ENCODE measurements at regions not wholly inside any gene's neighbourhood (a gene's known extent, or its start where the extent isn't known, plus 50 kb on each side); places are given as distances from the start of the nearest gene placed in this dataset.
"Not testable (repeated sequence)": the region's sequence is repeated elsewhere in the genome, so short reads cannot be mapped to it uniquely, and the experiment has no call there.

DNA sequence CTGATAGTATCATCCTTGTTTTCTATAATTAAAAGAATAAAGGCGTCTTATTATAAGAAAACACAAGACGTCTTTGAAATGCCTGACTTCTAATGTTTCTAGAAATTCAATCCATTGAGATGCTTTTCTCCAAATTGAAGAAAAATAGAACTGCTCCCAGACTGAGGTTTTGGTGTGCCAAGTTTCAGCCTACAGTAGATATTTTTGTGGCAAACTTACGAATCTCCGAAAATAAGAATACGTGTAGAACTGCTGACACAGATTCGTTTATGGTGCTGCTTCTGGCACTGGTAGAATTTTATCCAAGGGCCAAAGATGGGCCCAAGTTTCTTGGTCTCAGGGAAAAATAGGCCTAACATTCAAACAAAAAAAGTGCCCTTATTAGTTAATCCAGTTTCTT lies 554.5 kb upstream of the NR5A2 start:
- in situ Hi-C loops (cut with HindIII; ENCODE audit: low sequenced_read_pairs), result no loop called here

DNA sequence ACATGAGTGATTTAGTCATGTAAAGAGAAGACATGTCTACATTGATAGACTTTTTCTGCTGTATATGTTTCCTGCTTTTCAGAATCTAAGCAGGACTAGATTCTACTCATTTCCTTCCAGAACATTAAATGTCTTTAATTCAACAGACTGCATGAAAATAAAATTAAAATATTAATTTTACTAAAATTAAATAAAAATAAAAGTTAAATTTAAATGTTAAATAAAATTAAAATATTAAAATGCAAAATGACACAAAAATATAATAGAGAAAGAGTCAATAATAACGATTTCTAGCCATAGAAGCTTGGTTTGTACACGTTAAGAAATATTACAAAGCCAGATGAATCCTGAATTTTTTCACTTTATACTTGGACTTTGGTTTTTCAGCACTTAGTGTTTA lies 552.8 kb upstream of the NR5A2 start:
- in situ Hi-C loops (cut with HindIII; ENCODE audit: low sequenced_read_pairs), result no loop called here

DNA sequence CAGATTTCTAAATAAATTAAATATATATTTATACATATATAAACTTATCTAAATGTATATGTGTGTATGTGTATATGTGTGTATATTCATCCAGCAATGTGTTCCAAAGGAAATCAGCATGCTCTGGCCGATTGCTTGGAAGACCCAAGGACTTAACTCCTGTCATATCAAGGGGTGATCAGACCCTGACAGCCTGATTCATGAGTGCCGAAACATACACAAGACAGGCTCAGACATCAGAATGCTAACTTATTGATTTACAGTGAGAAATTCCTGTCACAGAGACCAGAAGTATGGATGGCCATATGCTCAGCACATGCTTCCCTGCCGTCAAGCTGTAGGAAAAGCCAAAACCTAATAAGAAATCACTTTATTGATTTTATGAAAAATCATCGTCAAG lies 545.1 kb upstream of the NR5A2 start:
- in situ Hi-C loops (cut with HindIII; ENCODE audit: low sequenced_read_pairs), result no loop called here

DNA sequence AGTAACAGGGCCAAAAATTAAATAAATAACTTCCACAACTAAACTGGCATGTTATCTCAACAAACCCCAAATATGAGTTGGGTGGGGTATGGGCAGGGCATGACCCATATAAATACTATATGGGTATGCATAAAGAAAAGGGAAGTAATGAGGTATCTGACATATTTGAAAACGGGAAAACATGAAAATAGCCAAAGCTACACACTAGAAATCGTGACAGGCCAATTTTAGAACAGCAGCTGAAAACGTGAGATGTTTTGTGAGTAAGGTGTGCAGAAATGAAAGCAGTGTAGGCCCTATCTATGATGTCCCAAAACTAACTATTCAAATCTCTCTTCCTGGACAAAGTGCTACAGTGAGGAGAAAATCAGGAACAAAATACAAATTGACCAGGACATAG lies 537.9 kb upstream of the NR5A2 start:
- in situ Hi-C loops (cut with HindIII; ENCODE audit: low sequenced_read_pairs), result no loop called here

DNA sequence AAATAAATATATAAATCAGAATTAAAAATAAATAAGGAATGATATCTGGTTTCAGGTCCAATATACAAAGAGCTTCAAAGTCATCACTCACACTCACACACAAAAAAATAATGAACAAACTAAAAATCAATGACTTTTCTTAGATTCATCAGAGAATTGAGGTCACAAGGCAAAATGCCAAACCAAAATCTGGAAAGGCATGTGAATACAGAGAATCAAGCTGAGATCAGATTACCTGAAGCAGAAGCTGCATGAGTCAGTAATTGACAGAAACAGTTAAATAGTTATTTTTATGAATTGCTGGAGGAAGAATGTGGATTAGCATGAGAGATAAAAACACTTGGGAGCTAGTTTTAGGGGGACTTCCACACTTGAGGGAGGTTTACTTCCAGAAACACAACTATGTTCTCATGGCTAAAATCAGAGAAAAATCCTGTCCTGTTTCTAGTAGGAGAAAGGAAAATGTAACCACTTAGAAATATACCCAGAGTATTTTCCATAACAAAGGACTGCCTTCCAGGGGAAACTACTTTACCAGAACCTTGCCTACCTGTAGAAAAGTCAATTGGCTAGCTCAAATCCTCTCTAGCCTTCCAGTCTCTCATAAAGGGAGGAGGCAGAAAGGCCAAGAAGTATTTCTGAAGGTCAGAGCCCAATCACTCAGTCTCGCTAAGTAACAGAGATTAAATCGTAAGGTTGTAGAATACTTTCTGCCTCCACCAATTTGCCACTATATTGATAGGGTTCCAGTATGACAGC lies 536.6 kb upstream of the NR5A2 start:
- in situ Hi-C loops (cut with HindIII; ENCODE audit: low sequenced_read_pairs), result no loop called here

DNA sequence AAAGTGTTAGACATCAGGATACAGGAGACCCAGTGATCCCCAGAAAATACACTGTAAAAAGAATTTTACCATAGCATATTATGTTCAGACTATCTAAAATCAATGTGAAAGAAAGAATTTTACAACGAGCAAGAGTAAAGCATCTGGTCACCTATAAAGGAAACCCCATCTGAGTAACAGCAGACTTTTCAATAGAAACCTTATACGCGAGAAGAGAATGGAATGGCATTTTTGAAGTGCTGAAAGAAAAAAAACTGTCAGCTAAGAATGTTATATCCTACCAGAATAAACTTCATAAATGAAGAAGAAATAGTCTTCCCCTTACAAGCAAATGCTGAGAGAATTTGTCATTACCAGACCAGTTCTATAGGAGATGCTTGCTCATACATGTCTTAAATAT lies 532.1 kb upstream of the NR5A2 start:
- in situ Hi-C loops (cut with HindIII; ENCODE audit: low sequenced_read_pairs), result no loop called here

DNA sequence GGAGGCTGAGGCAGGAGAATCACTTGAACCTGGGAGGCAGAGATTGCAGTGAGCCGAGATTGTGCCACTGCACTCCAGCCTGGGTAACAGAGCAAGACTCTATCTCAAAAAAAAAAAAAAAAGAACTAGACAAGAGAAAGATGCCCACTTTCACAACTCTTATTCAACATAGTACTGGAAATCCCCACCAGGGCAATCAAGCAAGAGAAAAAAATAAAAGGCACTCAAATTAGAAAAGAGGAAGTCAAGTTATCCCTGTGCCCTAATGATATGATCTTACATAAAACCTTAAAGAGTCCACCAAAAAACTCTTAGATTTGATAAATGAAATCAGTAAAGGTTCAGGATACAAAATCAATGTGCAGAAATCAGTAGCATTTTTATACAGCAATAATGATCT lies 528.7 kb upstream of the NR5A2 start:
- in situ Hi-C loops (cut with HindIII; ENCODE audit: low sequenced_read_pairs), result not testable (repeated sequence)

DNA sequence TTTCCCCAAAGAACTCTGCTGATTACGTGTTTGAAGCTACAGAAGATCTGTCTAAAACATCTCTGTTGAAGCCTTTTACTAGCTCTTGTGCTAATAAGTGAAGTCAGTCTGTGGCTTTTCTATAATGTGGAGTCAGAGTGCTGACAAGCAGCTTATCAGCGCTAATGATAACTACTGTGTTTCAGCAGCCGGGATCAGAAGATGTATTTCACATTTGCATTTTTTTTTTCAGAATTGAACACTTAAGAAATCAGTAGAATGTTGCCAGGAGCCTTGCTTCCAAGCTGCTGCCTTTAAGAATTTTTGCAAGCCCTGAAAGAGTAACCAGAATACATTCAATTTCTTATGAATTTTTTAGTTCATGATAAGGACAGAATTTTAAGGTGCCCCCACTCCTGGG lies 519.4 kb upstream of the NR5A2 start:
- in situ Hi-C loops (cut with HindIII; ENCODE audit: low sequenced_read_pairs), result no loop called here

DNA sequence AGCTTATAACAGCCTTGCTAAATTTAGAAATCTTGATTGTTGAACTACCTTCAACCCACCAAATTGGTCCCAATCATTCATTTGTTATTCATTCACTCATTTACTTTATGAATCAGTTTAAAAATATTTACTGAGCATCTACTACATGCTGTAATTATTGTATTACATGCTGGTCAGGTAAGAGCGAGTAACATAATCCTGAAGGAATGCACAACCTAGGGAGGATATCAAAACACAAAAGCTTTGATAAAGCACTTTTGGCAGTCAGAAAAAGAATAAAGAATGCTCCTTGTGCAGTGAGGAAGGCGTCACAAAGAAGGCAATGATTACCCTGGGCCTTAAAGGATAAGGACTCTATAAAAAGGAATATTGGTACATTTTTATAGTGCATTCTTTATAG lies 518.9 kb upstream of the NR5A2 start:
- in situ Hi-C loops (cut with HindIII; ENCODE audit: low sequenced_read_pairs), result no loop called here

DNA sequence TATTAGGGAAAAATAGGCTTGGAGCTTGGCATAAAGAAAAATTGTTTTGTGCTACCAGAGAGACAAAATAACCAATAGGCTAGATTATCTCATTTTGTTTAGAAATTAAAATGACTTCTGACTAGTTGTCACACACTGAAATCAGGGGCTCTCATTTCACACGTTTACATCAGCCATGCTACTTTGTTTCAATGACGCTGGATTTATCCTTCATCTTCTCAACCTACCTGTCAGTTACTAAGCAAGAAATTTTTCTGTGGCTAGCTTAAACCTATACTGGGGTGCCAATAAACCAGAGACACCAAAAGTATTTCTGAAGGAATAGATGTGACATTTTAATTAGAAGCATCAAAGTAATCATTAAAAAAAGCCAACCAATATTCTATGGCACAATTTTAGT lies 518.1 kb upstream of the NR5A2 start:
- in situ Hi-C loops (cut with HindIII; ENCODE audit: low sequenced_read_pairs), result no loop called here

DNA sequence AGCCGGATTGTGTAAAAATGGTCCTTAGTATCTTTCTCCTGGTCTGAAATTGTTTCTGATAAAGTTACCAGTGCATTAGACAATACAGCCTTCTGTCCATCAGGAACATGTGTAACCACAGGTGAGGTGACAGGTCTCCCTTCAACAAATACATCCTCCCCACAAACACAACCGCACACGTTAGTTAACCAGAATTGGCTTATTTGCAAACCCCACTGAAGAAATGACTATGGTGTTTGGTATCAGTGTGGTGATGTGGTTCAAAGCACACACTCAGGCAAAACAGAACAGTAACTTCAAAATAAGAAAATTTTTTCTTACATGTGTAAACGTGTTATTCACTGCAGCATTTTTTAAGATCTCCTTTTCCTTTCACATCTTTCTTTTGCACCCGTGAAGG lies 517.2 kb upstream of the NR5A2 start:
- in situ Hi-C loops (cut with HindIII; ENCODE audit: low sequenced_read_pairs), result loop anchor here (5.0 kb wide), 1 partner anchor 53 kb away; no protein-coding TSS in a partner anchor

DNA sequence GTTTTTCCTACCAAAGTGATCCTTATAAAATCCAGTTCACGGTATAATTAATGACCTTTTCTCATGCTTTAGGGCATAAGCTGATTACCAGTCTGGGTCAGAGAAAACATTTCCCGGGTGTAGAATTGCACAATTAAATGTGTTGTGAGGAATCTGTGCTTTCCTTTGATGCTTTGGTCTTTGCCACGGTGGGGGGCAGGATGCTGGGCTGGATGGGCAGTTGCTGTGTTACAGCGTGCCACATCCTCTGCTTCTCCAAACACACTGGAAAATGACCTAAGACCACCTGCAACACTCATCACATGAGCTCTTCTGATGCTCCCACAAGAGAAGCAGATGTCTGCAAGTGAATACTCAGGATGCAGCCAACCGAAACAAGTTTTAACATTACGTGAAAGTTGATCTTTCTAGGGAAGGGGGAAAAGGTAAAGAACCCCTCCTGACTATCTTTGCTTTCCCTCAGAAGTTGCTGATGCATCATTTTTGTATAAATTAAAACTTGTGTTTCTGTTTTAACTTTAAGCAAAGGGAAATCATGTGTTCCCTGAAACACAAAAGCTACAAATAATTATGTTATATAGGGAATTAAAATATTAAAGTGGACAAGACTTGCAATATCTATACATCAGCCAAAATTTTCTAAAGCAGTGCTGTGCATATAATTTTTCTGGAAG lies 515.3 kb upstream of the NR5A2 start:
- in situ Hi-C loops (cut with HindIII; ENCODE audit: low sequenced_read_pairs), result loop anchor here (5.0 kb wide), 1 partner anchor 55 kb away; no protein-coding TSS in a partner anchor

DNA sequence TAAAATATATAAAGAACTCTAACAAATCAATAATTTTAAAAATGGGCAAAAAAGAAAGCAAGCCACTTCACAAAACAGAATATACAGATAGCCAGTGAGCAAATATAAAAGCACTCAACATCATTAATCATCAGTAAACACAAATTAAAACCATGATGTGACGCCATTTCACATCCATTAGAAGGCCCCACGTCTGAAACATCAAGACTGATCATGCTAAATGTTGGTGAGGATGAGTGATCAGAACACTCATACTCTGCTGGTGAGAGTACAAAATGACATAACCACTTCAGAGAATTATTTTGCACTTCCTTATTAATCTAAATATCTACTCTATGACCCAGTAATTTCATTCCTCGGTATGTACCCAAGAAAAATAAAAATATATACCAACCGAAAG lies 512.2 kb upstream of the NR5A2 start:
- in situ Hi-C loops (cut with HindIII; ENCODE audit: low sequenced_read_pairs), result no loop called here

DNA sequence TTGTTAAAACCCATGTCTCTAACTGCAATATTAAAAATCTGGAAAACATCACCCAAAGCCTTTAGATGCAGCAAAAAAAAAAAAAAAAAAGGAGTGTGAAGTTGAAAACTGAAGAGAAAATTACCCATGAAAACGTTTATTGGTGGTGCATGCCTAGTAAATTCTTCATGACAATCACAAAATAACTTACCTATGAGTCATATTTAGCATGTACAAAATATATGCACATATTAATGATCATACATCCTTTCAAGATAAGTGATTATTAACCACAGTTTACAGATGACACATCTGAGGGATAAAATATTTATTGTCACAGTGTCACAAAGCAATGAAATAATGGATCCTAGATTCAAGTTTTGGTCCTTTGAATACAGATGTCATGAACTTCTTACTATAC lies 505.2 kb upstream of the NR5A2 start:
- in situ Hi-C loops (cut with HindIII; ENCODE audit: low sequenced_read_pairs), result no loop called here

DNA sequence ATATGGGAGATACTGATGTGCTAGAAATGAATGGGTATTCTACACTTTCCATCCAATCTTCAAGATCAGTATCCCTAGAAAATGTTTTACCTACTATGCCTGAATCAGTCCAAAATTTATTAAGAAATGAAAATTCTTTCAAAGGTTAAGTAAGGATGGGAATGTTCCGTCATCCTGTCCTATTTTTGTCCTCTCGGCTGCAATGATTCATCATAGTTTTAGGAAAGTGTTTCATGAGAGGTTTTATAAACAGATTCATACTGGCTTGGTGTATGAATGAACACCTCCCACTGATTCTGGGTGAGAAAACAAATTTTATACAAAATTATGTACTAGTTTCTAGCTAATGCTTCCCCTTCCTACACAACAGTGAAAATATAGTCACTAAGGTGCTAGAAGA lies 504.6 kb upstream of the NR5A2 start:
- in situ Hi-C loops (cut with HindIII; ENCODE audit: low sequenced_read_pairs), result no loop called here

DNA sequence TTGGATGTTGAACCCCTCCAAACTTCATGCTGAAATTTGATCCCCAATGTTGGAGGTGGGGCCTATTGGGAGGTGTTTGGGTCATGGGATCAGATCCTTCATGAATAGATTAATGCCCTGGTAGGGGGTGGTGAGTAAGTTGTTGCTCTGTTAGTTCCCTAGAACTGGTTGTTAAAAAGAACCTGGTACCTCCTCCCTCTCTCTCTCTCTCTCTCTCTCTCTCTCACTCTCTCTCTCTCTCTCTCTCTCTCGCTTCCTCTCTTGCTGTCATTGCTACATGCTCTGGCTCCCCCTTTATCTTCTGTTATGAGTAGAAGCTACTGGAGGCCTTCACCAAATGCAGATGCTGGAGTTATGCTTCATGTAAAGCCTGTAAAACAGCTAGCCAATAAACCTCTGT lies 498.2 kb upstream of the NR5A2 start:
- in situ Hi-C loops (cut with HindIII; ENCODE audit: low sequenced_read_pairs), result no loop called here

DNA sequence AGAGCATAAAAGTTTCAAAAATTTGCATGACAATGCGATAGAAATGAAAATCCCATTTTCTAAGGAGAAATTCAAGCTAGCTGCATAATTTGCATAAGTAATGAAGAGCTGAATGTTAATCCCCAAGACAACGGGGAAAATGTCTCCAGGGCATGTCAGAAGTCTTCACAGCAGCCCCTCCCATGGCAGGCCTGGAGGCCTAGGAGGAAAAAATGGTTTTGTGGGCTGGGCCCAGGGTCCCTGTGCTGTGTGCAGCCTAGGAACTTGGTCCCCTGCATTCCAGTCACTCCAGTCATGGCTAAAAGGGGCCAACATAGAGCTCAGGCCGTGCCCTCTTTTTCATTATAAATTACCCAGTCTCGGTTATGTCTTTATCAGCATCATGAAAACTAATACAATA lies 494.1 kb upstream of the NR5A2 start:
- in situ Hi-C loops (cut with HindIII; ENCODE audit: low sequenced_read_pairs), result not testable (repeated sequence)

DNA sequence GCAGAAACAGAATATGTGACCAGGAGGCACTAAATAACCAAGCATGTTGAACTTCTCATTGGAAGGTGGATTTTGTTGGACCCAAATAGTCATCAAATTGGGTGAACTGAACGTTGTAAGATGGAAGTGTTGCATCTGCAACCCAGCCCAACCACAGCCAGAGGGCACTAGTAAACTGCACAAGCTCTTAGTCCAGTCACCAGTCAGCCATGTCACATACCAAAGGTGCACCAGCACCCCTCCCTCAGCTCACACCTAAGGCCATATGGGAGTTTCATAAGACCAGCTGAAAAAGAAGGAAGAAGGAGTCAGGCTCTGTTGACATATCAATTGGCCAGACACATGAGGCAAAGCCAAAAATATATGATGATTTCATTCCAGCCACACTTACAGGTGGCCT lies 481.7 kb upstream of the NR5A2 start:
- in situ Hi-C loops (cut with HindIII; ENCODE audit: low sequenced_read_pairs), result no loop called here

DNA sequence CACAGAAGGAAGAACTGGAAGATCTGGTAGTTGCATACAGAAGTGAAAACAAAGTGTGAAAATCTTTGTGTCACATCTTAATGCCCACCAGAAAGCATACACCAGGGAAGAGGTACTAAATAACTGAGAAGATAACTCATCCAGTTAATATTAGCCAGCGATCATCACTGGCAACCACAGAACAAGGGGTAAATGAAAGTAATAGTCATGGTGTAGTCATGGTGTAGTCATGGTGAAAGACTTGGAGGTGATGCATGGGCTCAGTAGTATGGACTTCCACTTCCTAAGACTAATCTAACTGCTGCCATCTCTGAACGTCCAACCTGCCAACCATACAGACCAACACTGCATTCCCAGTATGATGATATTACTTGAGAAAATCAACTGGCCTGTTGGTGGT lies 481.2 kb upstream of the NR5A2 start:
- in situ Hi-C loops (cut with HindIII; ENCODE audit: low sequenced_read_pairs), result no loop called here

DNA sequence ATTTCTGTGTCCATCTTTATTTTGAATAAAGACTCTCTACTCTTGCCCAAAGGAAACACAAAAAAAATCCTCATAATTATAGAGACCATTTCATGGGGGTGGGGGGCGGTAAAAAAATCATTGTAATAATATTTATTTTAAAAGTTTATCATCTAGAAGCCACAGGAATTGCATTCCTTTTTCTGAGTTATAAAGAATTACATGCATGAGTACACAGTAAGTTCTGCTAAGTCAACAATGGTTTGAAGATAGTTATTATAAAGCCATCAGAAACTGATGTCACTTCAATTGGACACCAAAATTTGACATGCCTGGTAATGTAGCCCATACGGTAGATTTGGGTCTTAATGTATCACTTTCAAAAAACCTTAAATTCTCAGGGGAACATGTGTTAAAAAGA lies 478.1 kb upstream of the NR5A2 start:
- in situ Hi-C loops (cut with HindIII; ENCODE audit: low sequenced_read_pairs), result no loop called here

DNA sequence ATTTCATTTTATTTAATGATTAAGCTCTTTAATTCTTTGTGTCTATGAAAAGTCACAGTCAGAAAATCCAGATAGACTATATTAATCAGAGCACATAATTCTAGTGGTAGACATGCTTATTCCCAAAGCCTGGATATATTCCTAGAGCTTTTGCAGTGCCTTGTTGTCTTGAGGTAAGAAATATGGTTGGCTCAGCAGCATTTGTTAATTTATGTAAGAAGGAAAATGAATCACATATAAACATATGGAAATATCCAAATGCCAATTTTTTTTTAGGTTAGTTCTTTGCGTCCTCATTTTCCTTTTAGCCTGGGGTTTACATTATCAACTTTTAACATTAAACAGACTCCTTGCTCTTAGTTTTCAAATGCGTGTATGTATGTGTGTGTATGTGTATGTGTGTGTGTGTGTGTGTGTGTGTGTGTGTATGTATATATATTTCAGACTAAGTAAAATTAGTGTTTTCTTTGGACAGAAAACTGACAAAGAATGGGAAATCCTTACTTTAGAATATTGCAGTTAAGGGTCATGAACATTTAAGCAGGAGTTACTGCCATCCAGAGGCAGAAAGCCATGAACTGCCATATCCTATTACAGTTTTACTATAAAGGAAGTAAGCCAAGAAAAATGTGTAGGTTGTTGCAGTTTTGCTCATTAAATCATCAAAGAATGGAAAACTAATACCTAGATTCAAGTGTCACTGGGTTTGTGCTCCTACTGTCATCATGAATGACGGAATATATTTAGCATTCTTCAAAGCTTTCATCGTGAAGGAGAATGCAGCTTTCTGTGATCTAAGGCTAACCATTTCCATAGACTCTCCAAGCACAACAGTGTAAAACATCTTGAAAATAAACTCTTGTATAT lies 477.1 kb upstream of the NR5A2 start:
- in situ Hi-C loops (cut with HindIII; ENCODE audit: low sequenced_read_pairs), result no loop called here
